ENCODE measurements at regions not wholly inside any gene's neighbourhood (a gene's known extent, or its start where the extent isn't known, plus 50 kb on each side); places are given as distances from the start of the nearest gene placed in this dataset.

GRCh38 chrX:22585831-22586230 lies 313.1 kb downstream of the CBLL2 start:
- TF ChIP-seq TCF12 (IDR thresholded peaks at IDR 0.05; ENCODE audit: low read depth) (no peak), FOXM1 (IDR thresholded peaks at IDR 0.05; ENCODE audit: borderline replicate concordance, low read depth) (no peak), CREB1 (IDR thresholded peaks at IDR 0.05; ENCODE audit: low read depth) (no peak), CEBPB (IDR thresholded peaks at IDR 0.05) (no peak), EGR1 (IDR thresholded peaks at IDR 0.05) (no peak), YY1 (IDR thresholded peaks at IDR 0.05; ENCODE audit: low read depth) (no peak), TAF1 (IDR thresholded peaks at IDR 0.05; ENCODE audit: low read depth) (no peak), TEAD4 (IDR thresholded peaks at IDR 0.05) (no peak), NFIC (IDR thresholded peaks at IDR 0.05) (no peak), RAD21 (IDR thresholded peaks at IDR 0.05; ENCODE audit: low read depth) (no peak), EP300 (IDR thresholded peaks at IDR 0.05; ENCODE audit: borderline replicate concordance) (no peak), ZBTB7A (IDR thresholded peaks at IDR 0.05; ENCODE audit: low read depth) (no peak)
- TF ChIP-seq, protein P1, sequence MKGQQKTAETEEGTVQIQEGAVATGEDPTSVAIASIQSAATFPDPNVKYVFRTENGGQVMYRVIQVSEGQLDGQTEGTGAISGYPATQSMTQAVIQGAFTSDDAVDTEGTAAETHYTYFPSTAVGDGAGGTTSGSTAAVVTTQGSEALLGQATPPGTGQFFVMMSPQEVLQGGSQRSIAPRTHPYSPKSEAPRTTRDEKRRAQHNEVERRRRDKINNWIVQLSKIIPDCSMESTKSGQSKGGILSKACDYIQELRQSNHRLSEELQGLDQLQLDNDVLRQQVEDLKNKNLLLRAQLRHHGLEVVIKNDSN (IDR thresholded peaks at IDR 0.05), result no peak
- TF ChIP-seq, protein P2, sequence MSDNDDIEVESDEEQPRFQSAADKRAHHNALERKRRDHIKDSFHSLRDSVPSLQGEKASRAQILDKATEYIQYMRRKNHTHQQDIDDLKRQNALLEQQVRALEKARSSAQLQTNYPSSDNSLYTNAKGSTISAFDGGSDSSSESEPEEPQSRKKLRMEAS (IDR thresholded peaks at IDR 0.05), result no peak
- TF ChIP-seq, protein P3, sequence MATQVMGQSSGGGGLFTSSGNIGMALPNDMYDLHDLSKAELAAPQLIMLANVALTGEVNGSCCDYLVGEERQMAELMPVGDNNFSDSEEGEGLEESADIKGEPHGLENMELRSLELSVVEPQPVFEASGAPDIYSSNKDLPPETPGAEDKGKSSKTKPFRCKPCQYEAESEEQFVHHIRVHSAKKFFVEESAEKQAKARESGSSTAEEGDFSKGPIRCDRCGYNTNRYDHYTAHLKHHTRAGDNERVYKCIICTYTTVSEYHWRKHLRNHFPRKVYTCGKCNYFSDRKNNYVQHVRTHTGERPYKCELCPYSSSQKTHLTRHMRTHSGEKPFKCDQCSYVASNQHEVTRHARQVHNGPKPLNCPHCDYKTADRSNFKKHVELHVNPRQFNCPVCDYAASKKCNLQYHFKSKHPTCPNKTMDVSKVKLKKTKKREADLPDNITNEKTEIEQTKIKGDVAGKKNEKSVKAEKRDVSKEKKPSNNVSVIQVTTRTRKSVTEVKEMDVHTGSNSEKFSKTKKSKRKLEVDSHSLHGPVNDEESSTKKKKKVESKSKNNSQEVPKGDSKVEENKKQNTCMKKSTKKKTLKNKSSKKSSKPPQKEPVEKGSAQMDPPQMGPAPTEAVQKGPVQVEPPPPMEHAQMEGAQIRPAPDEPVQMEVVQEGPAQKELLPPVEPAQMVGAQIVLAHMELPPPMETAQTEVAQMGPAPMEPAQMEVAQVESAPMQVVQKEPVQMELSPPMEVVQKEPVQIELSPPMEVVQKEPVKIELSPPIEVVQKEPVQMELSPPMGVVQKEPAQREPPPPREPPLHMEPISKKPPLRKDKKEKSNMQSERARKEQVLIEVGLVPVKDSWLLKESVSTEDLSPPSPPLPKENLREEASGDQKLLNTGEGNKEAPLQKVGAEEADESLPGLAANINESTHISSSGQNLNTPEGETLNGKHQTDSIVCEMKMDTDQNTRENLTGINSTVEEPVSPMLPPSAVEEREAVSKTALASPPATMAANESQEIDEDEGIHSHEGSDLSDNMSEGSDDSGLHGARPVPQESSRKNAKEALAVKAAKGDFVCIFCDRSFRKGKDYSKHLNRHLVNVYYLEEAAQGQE (IDR thresholded peaks at IDR 0.05; ENCODE audit: low read depth), result no peak

- TF ChIP-seq YY1 (IDR thresholded peaks at IDR 0.05; ENCODE audit: low read depth) (no peak), CEBPB (IDR thresholded peaks at IDR 0.05) (no peak), FOXM1 (IDR thresholded peaks at IDR 0.05; ENCODE audit: borderline replicate concordance, low read depth) (no peak), EP300 (IDR thresholded peaks at IDR 0.05; ENCODE audit: borderline replicate concordance) (no peak), EGR1 (IDR thresholded peaks at IDR 0.05) (no peak), CREB1 (IDR thresholded peaks at IDR 0.05; ENCODE audit: low read depth) (no peak), ZBTB7A (IDR thresholded peaks at IDR 0.05; ENCODE audit: low read depth) (no peak), NFIC (IDR thresholded peaks at IDR 0.05) (no peak)
- TF ChIP-seq, protein P3 (IDR thresholded peaks at IDR 0.05; ENCODE audit: low read depth), result no peak
- TF ChIP-seq, protein P2 (IDR thresholded peaks at IDR 0.05), result no peak
Observed at GRCh38 chrX:22589845-22590244, 317.1 kb downstream of the CBLL2 start.

DNA sequence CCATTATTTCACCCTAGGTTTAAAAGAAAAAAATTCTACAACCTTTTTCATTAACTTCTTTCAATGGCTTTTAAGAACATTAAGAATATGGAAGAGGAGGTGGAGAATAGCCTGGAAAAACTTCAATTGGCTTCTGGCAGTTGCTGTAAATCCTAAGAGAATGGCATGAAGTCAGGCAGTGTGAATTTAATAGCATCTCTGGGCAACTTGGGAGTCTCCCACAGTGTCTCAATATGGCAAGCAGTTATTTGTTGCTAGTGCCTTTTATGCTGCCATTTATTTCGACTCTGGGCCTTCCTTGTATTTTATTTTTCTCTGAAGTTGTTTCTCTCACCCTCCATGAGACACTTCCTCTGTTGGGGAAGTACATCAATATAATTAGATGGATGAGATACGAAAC lies 322.1 kb downstream of the CBLL2 start:
- TF ChIP-seq EP300 (IDR thresholded peaks at IDR 0.05; ENCODE audit: borderline replicate concordance) (no peak), CREB1 (IDR thresholded peaks at IDR 0.05; ENCODE audit: low read depth) (no peak), CEBPB (IDR thresholded peaks at IDR 0.05) (no peak), TCF12 (IDR thresholded peaks at IDR 0.05; ENCODE audit: low read depth) (no peak), TAF1 (IDR thresholded peaks at IDR 0.05; ENCODE audit: low read depth) (no peak), FOXM1 (IDR thresholded peaks at IDR 0.05; ENCODE audit: borderline replicate concordance, low read depth) (no peak)
- TF ChIP-seq, protein P1 (IDR thresholded peaks at IDR 0.05), result no peak
- TF ChIP-seq, protein P3 (IDR thresholded peaks at IDR 0.05; ENCODE audit: low read depth), result no peak

GRCh38 chrX:22603060-22603459 lies 330.3 kb downstream of the CBLL2 start:
- TF ChIP-seq, protein P1 (IDR thresholded peaks at IDR 0.05), result no peak
- TF ChIP-seq TEAD4 (IDR thresholded peaks at IDR 0.05) (no peak), TCF12 (IDR thresholded peaks at IDR 0.05; ENCODE audit: low read depth) (no peak), FOXM1 (IDR thresholded peaks at IDR 0.05; ENCODE audit: borderline replicate concordance, low read depth) (no peak), ZBTB7A (IDR thresholded peaks at IDR 0.05; ENCODE audit: low read depth) (no peak), CEBPB (IDR thresholded peaks at IDR 0.05) (no peak), EP300 (IDR thresholded peaks at IDR 0.05; ENCODE audit: borderline replicate concordance) (no peak), CREB1 (IDR thresholded peaks at IDR 0.05; ENCODE audit: low read depth) (no peak), RAD21 (IDR thresholded peaks at IDR 0.05; ENCODE audit: low read depth) (no peak), TAF1 (IDR thresholded peaks at IDR 0.05; ENCODE audit: low read depth) (no peak), NFIC (IDR thresholded peaks at IDR 0.05) (no peak), YY1 (IDR thresholded peaks at IDR 0.05; ENCODE audit: low read depth) (no peak), EGR1 (IDR thresholded peaks at IDR 0.05) (no peak)
- TF ChIP-seq, protein P3 (IDR thresholded peaks at IDR 0.05; ENCODE audit: low read depth), result no peak
- TF ChIP-seq, protein P2 (IDR thresholded peaks at IDR 0.05), result no peak
